ENCODE measurements at regions not wholly inside any gene's neighbourhood (a gene's known extent, or its start where the extent isn't known, plus 50 kb on each side); places are given as distances from the start of the nearest gene placed in this dataset.

GRCh38 chr1:200248541-200248940, 161.3 kb downstream of the ZNF281 start:
- no peaks in the 10 kb centered on the region for H3K9me3 Mint-ChIP-seq (ENCODE audit: unreplicated experiment)
- no peak overlapping the region for H3K4me3 Mint-ChIP-seq (ENCODE audit: unreplicated experiment)
- no peak for DNase-seq (ENCODE audit: low spot score)
- no peaks in the 10 kb centered on the region for H3K4me1 Mint-ChIP-seq (ENCODE audit: unreplicated experiment)
- no peak overlapping the region for H3K27ac Mint-ChIP-seq (ENCODE audit: unreplicated experiment)
- H3K36me3 Mint-ChIP-seq (ENCODE audit: low read depth, unreplicated experiment), result no peaks in the 10 kb centered on the region
- H3K27me3 Mint-ChIP-seq (ENCODE audit: unreplicated experiment), result no peaks in the 10 kb centered on the region
- no peak for TF ChIP-seq CTCF (IDR thresholded peaks at IDR 0.05; ENCODE audit: unreplicated experiment)

GRCh38 chr1:200247518-200247917, 162.3 kb downstream of the ZNF281 start:
- Mint-ChIP-seq H3K4me1 (ENCODE audit: unreplicated experiment) (no peaks in the 10 kb centered on the region), H3K36me3 (ENCODE audit: low read depth, unreplicated experiment) (no peaks in the 10 kb centered on the region), H3K27ac (ENCODE audit: unreplicated experiment) (no peak overlapping the region), H3K9me3 (ENCODE audit: unreplicated experiment) (no peaks in the 10 kb centered on the region), H3K4me3 (ENCODE audit: unreplicated experiment) (no peak overlapping the region), H3K27me3 (ENCODE audit: unreplicated experiment) (no peaks in the 10 kb centered on the region)
- no peak for TF ChIP-seq CTCF (IDR thresholded peaks at IDR 0.05; ENCODE audit: unreplicated experiment)
- no peak for DNase-seq (ENCODE audit: low spot score)

GRCh38 chr1:200245473-200245872, 164.4 kb downstream of the ZNF281 start:
- DNase-seq (ENCODE audit: low spot score), result no peak
- no peaks in the 10 kb centered on the region for H3K27me3 Mint-ChIP-seq (ENCODE audit: unreplicated experiment)
- no peaks in the 10 kb centered on the region for H3K36me3 Mint-ChIP-seq (ENCODE audit: low read depth, unreplicated experiment)
- no peak overlapping the region for H3K4me3 Mint-ChIP-seq (ENCODE audit: unreplicated experiment)
- no peaks in the 10 kb centered on the region for H3K9me3 Mint-ChIP-seq (ENCODE audit: unreplicated experiment)
- H3K27ac Mint-ChIP-seq (ENCODE audit: unreplicated experiment), result no peak overlapping the region
- H3K4me1 Mint-ChIP-seq (ENCODE audit: unreplicated experiment), result peaks cover 16% of the 10 kb centered on the region
- no peak for TF ChIP-seq CTCF (IDR thresholded peaks at IDR 0.05; ENCODE audit: unreplicated experiment)

- no peak for TF ChIP-seq CTCF (IDR thresholded peaks at IDR 0.05; ENCODE audit: unreplicated experiment)
- Mint-ChIP-seq H3K27me3 (ENCODE audit: unreplicated experiment) (no peaks in the 10 kb centered on the region), H3K4me1 (ENCODE audit: unreplicated experiment) (peaks cover 19% of the 10 kb centered on the region)
Measured at GRCh38 chr1:200243042-200243437, 166.8 kb downstream of the ZNF281 start.

GRCh38 chr1:200242110-200243041, 167.5 kb downstream of the ZNF281 start:
- no peak overlapping the region for H3K27ac Mint-ChIP-seq (ENCODE audit: unreplicated experiment)
- DNase-seq (ENCODE audit: low spot score), result no peak
- no peaks in the 10 kb centered on the region for H3K27me3 Mint-ChIP-seq (ENCODE audit: unreplicated experiment)
- H3K4me1 Mint-ChIP-seq (ENCODE audit: unreplicated experiment), result peaks cover 19% of the 10 kb centered on the region
- H3K4me3 Mint-ChIP-seq (ENCODE audit: unreplicated experiment), result no peak overlapping the region
- no peaks in the 10 kb centered on the region for H3K36me3 Mint-ChIP-seq (ENCODE audit: low read depth, unreplicated experiment)
- TF ChIP-seq CTCF (IDR thresholded peaks at IDR 0.05; ENCODE audit: unreplicated experiment), result no peak
- H3K9me3 Mint-ChIP-seq (ENCODE audit: unreplicated experiment), result no peaks in the 10 kb centered on the region

More at GRCh38 chr1:200243042-200243437, 166.8 kb downstream of the ZNF281 start:
- Mint-ChIP-seq H3K4me3 (ENCODE audit: unreplicated experiment) (no peak overlapping the region), H3K27ac (ENCODE audit: unreplicated experiment) (no peak overlapping the region), H3K36me3 (ENCODE audit: low read depth, unreplicated experiment) (no peaks in the 10 kb centered on the region), H3K9me3 (ENCODE audit: unreplicated experiment) (no peaks in the 10 kb centered on the region)
- no peak for DNase-seq (ENCODE audit: low spot score)

Data from endothelial cell (in vitro differentiated cells).